ENCODE measurements at regions not wholly inside any gene's neighbourhood (a gene's known extent, or its start where the extent isn't known, plus 50 kb on each side); places are given as distances from the start of the nearest gene placed in this dataset.

- Histone ChIP-seq H2AK9ac (replicated peaks; ENCODE audit: low read depth, low read length, poor library complexity) (no peak overlapping the region), H3K4me1 (ENCODE audit: control insufficient read depth, insufficient read depth, low read length) (no peaks in the 10 kb centered on the region), H3K9ac (ENCODE audit: low read depth, low read length) (no peak overlapping the region), H3K18ac (ENCODE audit: low read depth, low read length) (no peak overlapping the region), H3K79me1 (ENCODE audit: low read depth in 1 of 2, low read length in 2 of 2) (no peaks in the 10 kb centered on the region), H4K91ac (ENCODE audit: insufficient read depth, low read depth, low read length) (no peak overlapping the region), H4K8ac (ENCODE audit: low read depth in 2 of 2, low read length in 2 of 2) (no peak overlapping the region), H2AK5ac (ENCODE audit: low read depth, low read length) (no peak overlapping the region), H2AFZ (replicated peaks; ENCODE audit: low read length, poor library complexity) (no peak overlapping the region), H3K23ac (ENCODE audit: low read depth, low read length) (no peak overlapping the region), H2BK120ac (ENCODE audit: low read depth, low read length) (no peak overlapping the region), H3K27me3 (ENCODE audit: control insufficient read depth, insufficient read depth, low read length) (no peaks in the 10 kb centered on the region), H3K14ac (replicated peaks; ENCODE audit: low read depth, low read length) (no peak overlapping the region), H3K9me3 (ENCODE audit: control insufficient read depth, insufficient read depth, low read length) (no peaks in the 10 kb centered on the region), H3K36me3 (ENCODE audit: control insufficient read depth, insufficient read depth, low read length) (no peaks in the 10 kb centered on the region), H3K9me1 (ENCODE audit: insufficient read depth, low read length) (no peaks in the 10 kb centered on the region), H3K4me2 (ENCODE audit: low read depth, low read length) (no peak overlapping the region), H4K5ac (ENCODE audit: low read depth, low read length) (no peak overlapping the region), H3K56ac (ENCODE audit: extremely low read depth, insufficient read depth, low read length) (no peak overlapping the region), H2BK20ac (ENCODE audit: low read depth, low read length) (no peak overlapping the region), H3K27ac (ENCODE audit: insufficient read depth, low read length) (no peak overlapping the region), H4K20me1 (ENCODE audit: insufficient read depth, low read length) (no peaks in the 10 kb centered on the region), H3K4ac (ENCODE audit: low read depth, low read length) (no peak overlapping the region), H2BK5ac (ENCODE audit: low read depth, low read length, poor library complexity, severe bottlenecking) (no peak overlapping the region), H2BK15ac (ENCODE audit: low read depth, low read length) (no peak overlapping the region), H3K4me3 (ENCODE audit: insufficient read depth, low read depth, low read length) (no peak overlapping the region)
- no peak for ATAC-seq (ENCODE audit: low read depth)
- POLR2A ChIA-PET (ENCODE audit: unreplicated experiment), result no interaction called here
- dilution Hi-C loops (cut with HindIII; ENCODE audit: low sequenced_read_pairs, unreplicated experiment), result no loop called here
- intact Hi-C loops (cut with micrococcal nuclease), result no loop called here
- BruUV-seq (replicated peaks), result no TSS peak
- no peak for DNase-seq
- TF ChIP-seq USF2 (IDR thresholded peaks at IDR 0.05; ENCODE audit: low read depth, low read length) (no peak), NFE2L2 (IDR thresholded peaks at IDR 0.05; ENCODE audit: low read depth, low read length) (no peak), MAFK (IDR thresholded peaks at IDR 0.05; ENCODE audit: low read depth, low read length) (no peak), RCOR1 (IDR thresholded peaks at IDR 0.05; ENCODE audit: insufficient replicate concordance, low read length) (no peak), RFX5 (IDR thresholded peaks at IDR 0.05; ENCODE audit: low read depth, low read length) (no peak), SMC3 (IDR thresholded peaks at IDR 0.05; ENCODE audit: low read depth, low read length) (no peak), RAD21 (IDR thresholded peaks at IDR 0.05; ENCODE audit: low read length) (no peak)
- in situ Hi-C loops (cut with MboI; ENCODE audit: low sequenced_read_pairs), result loop anchor here (25.0 kb wide), 1 partner anchor 1586 kb away; the partner anchor contains the start of gene NBDY
- CTCF ChIA-PET, result no interaction called here
- WGBS, 2 experiments (ENCODE audit: extremely low coverage in 2 of 2, insufficient read length in 1 of 2), result no CpG with 5 or more reads among the region's 5 CpGs
These were observed 62.4 kb downstream of the PAGE2 start for GRCh38 chrX:55151199-55151598.

All from IMR-90 (cell line).